DMS53 treated with DMSO at 0.1 percent for 48 hours (cell line): ENCODE measurements at regions not wholly inside any gene's neighbourhood (a gene's known extent, or its start where the extent isn't known, plus 50 kb on each side); places are given as distances from the start of the nearest gene placed in this dataset.
"Not testable (repeated sequence)": the region's sequence is repeated elsewhere in the genome, so short reads cannot be mapped to it uniquely, and the experiment has no call there.

Experiments
- DNase-seq: peaks from one replicate; lab custom pipeline; 2025; ENCODE audit not compliant: unreplicated experiment; lab: John Stamatoyannopoulos, UW

DNA sequence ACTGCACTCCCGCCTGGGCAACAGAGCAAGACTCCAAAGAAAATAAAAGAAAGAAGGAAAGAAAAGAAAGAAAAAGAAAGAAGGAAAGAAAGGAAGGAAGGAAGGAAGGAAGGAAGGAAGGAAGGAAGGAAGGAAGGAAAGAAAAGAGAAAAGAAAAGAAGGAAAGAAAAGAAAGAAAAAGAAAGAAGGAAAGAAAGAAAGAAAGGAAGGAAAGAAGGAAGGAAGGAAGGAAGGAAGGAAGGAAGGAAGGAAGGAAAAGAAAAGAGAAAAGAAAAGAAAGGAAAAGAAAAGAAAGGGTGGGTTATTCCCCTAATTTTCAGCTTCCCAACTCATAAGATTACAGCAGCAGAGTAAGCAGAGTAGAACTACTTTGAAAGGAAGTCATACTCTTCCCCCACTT, 64.4 kb downstream of the TMEM200C start:
- DNase-seq, result not testable (repeated sequence)

DNA sequence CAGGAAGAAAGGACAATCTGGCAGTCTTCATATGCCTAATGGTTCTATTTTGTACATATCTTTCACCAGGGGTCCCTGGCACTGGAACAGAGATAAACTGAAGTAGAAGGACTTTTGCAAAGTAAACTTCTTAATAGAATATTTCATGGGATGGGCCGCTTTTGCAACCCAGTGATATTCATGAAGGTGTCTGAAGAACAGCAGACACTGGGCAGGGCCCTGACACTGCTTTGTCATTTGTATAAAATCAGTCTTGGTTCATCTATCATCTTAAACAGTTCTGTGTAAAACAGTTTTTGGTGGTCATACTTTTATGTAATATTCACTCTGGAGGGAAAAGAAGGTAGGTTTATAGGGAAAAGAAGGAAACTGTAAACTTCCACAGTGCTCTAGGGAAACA, 66.4 kb downstream of the TMEM200C start:
- DNase-seq, result no peak

DNA sequence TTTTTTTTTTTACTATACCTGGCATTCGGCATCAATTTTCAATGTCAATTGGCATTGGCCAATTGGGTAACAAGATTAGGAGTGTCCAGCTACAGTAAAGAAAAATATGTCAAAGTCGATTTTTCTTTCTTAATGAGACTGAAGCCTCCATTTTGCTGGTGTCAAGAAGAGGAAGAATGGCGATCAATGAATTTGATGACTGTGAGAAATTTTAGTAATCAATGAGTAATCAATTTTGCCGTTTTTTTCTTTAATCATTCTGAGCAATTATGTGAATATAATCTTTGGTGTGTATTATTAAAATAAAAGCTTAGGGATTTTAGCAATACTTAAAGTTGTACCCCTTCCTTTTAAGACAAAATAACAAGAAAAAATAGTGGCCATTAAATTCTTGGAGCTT, 69.7 kb downstream of the TMEM200C start:
- no peak for DNase-seq

DNA sequence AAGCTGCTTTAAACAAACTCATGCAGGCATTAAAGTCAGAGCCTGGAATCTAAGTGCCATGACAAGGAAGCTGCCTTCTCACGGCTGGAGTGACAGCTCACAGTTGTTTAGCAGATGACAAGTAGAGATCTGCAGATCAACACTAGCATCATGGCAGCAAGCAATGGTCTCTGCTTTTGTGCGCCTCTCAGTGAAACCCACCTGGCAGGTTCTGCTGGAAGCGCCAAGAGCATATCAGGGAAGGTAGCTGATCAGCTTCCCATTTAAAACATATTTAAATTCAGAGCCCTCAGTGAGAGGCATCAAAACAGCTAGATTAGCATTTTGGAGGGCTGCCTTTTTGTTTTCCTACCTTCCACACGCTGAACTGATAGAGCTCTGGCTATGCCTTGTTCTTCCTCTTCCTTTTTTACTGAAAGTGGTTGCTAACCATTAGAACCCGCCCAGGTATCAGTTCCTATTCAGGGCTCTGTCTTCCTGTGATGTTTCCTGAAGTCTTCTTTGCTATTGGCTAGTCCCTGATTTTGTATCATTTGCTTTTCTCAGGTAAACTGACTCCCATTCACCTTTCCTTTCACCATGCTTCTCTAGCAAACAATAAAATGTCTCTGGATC, 70.8 kb downstream of the TMEM200C start:
- DNase-seq, result no peak

DNA sequence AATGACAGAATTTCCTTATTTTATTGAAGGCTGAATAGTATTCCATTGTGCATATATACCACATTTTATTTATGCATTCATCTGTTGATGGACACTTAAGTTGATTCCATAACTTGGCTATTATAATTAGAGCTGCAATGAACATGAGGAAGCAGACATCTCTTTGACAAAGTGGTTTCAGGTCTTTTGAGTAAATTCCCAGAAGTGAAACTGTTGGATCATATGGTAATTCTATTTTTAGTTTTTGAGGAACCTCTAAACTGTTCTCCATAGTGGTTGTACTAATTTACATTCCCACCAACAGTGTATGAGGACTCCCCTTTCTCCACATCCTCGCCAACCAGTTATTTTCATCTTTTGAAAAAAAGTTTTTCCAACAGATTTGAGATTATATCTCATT, 77.5 kb downstream of the TMEM200C start:
- no peak for DNase-seq

DNA sequence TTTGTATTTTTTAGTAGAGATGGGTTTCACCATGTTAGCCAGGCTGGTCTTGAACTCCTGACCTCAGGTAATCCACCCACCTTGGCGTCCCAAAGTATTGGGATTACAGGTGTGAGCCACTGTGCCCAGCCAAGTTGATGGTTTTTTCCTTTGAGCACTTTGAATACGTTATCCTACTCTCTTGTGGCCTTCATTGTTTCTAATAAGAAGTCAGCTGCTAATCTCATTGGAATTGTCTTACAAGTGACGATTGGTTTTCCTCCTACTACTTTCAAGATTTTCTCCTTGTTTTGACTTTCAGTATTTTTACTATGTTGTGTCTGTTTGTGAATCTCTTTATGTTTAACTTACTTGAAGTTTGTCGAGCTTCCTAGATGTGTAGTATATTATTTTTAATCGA, 88.5 kb downstream of the TMEM200C start:
- no peak for DNase-seq

DNA sequence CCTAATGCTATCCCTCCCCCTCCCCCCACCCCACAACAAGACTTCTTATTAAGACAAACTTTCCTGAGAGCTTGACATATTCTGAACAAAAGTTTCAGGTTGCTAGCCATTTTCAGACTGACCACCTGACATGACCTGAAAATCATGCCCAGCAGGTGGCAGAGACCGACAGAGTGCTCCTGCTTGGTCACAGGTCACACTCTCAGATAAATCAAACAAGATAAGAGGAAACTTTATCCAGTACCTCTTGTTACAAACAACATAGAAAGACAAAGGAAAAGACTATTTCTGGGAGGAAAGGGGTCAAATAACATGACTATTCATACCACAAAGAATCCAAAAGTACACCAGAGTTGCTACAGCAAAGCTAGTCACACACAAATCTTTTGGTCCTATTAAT, 107.4 kb downstream of the TMEM200C start:
- DNase-seq, result peak; percentile 91

DNA sequence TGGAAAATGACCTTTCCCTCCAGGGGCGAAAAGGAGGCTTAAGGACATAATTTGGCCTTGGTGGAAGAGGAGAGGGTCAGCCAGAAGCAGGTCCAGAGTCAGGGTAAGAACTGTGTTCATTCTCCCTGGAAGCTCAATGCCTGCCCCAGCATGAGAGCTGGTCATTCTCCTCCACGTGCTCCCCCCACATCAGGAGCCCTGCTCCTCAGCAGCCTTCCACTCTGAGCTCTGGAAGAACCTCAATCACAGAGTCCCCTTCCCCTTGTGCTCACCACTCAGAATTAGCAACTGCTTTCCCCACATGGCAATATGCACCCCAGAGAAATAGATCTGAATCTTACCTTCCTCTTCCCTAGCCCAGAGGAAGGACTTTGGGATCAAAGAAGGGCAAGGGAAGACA, 115.4 kb downstream of the TMEM200C start:
- no peak for DNase-seq

DNA sequence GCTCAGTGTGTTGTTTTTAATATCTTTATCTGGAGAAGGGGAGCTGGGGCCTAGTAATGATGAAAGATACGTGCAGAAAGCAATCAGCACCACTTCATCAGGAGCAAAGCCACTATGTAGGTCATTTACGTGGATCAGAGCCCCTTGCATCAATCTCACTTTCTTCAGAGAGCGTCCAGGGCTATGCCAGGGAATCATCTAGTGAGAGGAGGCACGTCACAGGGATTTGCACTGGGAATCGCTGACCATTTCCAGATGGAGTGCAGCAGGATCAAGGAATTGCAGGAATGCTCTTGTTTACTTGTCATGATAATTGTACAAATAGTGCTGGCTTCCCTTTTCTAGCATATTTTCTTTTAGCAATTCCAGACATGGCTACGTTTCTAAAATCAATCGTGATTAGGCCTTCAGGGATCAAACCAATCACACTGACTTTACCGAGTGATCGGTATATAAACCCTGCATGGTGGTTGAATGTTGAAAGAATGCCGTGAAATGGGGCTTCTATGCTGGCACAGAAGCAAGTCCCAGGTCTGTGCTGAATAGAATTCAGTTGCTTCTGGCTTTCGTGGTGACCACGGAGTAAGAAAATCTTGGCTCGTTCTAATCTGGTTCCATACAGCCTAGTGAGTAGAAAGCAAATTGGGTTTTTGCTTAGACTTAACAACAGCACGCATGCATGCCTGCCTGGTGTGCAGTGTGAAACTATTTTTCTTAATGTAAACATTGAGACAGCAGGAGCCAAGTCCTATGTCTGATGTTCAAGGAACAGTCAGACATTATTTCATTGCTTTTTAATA, 122.8 kb downstream of the TMEM200C start:
- no peak for DNase-seq

DNA sequence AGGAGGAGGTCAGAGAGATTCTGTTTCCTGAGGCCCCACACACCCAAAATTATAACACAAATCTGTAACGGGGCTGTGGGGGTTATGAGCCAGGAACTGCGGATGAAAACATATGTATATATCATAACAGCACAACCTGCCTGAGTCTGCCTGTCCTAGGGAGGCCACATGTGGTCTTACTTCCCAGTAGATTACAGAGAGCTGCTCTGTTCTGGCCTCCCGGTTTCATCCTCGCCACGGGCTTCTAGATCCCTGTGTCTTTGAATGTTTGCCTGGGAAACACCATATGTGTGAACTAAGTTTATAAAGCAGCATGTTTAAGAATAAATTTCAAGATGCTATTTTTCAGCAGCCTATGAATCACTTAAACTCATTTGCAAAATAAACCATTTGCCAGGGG, 124.0 kb downstream of the TMEM200C start:
- DNase-seq, result no peak

DNA sequence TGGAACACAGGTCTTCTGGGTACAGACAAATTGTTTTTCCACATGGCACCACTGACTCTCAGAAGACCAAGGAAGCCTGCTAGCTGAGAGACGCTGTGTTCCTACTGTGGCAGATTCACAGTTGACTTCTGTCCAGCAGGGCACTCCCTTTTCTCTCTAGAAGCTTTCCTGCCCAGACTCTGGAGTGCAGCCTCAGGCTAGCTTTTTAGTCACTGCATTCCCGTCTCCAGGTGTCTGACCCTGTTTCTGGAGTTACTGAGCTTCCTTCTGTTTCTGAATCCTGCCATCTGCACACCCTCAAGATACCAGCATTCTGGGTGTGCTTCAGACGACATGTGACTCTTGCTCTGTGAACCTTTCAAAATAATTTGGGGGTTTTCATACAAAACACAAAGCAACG, 125.1 kb downstream of the TMEM200C start:
- no peak for DNase-seq

DNA sequence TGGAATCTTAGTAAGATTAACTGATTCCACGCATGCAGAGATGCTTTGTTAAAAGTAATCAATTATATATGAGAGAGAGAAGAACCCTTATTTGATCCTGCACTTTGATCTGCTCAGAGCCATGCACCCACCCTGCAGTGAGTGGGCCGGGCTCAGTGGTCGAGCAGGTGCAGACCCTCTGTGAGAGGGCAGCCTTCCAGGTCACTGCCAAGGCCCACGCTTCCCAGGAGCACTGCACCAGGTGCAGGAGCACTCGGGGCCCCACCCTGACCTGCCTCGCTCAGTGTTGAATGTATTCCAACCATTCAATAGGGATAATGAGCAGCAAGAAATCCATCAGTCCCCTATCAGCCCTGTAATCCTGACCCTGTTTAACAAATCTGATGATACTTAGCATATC, 126.9 kb downstream of the TMEM200C start:
- no peak for DNase-seq

DNA sequence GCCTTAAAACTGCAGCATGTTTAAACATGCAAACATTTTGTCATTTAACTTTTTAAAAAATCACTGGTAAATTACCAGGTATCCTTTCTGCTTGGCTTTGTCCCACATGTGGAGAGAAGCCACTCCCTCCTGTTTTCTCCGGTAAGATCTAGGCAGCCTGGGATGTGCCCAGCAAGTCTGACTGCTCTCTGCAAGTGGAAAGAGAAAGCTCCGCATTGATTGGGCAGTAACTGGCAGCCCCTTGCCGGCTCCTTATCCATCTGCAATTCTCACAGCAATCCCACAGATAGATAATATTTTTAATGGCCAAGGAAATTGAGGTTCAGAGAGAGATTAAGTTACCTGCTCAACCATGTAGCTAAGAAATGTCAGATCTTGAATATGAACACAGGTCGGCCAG, 136.1 kb downstream of the TMEM200C start:
- DNase-seq, result no peak

DNA sequence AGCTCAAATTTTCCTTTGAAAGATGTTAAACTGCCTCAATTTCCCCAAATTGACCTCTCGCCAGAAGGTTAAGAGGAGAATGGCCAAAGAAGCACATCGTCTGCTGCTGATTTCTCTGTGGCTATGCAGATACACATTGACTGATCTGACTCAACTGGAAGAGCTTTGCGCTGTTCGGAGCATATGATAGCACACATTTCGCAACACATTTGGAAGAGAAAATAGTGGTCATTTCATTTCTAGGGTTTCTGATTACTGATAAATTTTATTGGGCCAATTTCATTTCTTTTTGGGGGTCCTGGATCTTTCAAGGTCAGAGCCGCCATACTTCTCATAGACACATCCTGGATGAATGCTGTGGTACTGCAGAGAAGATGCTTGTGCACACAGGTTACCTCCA, 138.5 kb downstream of the TMEM200C start:
- DNase-seq, result no peak

DNA sequence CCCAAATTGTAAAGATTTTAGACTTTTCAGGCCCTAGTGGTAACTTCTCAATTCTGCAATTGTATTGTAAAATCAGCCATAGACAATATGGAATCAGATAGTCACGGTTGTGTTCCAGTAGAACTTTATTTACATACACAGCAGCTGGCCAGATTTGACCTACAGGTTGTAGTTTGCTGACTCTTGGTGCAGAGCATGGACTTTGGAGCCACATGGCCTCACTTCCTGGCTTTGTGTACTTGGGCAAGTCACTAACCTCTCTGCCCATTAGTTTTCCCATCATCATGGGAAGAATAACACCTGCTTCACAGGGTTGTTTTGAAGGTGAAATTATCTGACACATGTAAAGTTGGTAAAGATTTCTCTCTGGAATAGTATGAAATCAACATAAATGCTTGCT, 147.6 kb downstream of the TMEM200C start:
- DNase-seq, result peak; percentile 69

DNA sequence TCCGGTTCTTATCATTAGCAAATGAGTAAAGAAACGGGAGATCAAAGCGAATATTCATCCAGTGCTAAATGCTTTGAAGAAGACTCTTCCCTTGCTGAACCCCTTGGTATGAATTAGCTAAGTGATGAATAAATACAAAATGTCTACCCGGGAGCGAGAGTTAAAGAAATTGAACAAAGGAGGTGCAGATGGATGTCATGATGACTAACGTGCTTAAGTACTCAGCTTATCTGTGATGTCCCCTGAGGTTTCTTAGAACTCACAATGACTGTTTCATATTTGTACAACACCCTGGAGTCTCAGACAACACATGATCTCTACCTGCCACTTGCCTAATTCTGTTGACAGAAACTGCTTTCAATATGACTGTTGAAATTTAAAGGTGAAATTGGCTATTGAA, 148.5 kb downstream of the TMEM200C start:
- DNase-seq, result peak; percentile 79

DNA sequence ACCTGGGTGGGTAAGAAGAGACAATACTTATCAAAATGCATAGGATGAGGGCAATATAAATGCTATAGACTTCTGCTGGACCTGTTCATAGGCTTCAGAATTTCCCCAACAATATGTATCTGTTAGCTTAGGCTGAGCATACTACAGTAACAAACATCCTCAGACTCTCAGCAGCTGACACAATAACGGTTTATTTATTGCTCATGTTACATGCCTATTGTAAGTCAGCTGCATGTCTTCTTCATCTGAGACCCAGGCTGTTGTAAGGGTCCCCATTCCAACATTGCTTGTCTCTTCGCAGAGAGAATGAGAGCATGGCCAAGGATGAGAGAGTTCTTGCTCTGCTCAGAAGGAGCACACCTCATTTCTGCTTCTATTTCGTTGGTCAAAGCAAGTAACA, 150.7 kb downstream of the TMEM200C start:
- DNase-seq, result no peak

DNA sequence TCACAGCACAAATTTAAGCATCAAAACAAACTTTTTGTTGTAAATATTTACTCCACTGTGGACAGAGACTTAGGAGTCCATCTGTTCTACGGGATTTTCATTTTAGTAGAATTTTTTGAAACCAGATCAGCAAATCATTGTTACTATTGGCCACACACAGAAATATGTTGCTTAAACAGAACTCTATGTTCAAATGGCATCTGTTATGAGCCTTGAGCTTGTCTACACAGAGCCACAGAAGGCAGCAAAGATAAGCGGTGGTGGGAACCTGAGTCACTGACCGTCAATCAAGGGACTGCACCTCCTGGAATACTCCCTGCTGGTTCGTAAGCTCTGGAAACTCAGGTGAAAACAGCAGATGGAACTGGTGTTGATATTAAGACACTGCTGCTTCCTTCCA, 156.8 kb downstream of the TMEM200C start:
- DNase-seq, result no peak

DNA sequence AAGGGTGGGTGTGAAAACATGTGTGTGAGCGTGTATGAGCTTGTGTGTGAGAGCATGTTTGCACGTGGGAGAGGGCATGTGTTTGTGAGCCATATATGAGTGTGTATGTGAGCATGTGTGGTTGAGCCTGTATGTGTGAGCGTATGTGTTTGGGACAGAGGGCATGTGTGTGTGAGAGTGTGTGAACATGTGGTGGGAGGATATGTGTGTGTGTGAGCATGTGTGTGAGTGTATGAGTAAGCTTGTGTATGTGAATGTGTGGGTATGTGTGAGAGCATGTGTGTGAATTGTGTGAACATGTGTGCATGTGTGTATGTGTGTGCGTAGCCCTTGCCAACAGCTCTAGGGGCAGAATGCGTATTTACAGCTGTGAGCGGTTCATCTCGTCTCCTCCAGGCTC, 163.0 kb downstream of the TMEM200C start:
- DNase-seq, result no peak

DNA sequence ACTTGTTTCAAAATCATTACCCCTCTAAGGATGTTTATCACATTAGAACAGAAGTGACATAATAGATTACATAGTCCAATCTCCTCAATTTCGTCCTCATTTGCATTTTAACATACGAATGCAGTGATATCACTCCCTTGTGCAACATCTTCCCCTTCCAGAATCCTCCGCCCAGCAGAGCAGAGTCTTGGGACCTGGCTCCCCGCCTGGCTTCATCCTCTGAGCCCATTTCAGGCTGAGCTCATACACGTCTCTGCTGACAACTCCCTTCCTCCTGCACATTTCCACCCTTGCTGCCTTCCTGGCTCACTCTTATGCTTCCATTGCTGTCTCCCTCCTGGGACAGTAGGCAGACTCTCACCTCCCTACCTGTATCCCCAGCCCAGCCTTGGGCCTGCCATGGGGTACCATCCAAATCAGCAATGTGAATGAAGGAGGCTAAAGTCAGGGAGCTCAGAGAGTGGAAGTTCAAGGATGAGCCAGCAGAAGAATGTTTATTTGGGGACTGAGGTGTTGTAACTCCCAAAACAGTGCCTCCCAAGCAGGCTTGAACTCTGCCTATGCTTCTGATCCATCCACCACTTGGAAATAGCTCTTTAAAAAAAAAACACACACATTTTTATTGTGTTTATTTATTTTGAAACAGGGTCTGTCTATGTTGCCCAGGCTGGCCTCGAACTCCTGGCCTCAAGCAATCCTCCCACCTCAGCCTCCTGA, 165.2 kb downstream of the TMEM200C start:
- no peak for DNase-seq

DNA sequence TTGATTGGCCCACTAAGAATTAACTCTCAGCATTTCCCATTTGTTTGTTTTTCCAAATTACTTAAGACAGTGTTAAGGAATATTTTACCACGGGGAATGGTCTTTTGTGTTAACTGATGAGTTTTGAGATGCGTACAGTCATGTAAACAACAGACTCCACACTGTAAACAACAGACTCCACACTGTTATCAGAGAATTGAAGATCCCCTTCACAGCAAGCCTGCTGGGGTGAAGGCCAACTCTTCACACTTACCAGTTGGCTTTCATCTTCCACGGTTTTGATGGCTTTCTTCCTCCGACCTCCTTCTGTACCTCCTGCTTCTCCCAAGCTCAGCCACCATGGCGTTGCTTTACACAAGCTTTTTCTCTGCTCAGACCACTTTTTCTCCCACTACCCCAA, 166.8 kb downstream of the TMEM200C start:
- no peak for DNase-seq

DNA sequence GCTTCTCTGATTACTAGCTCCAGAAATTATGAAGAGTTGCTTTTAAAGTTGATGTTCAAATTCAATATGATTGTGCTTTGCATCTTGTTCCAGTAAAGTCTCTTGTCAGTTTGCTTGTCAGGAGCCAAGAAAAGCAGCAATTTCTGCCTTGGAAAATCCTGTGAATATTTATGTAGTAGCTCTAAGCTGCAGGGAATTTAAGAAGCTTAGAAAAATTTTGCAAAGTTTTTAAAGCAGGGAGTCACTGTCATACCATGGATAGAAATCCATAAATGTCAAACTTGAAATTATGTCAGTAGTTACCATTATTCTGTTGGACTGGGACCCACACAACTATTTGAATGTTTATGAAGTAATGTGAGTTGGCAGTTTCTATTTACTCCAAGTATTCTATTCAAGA, 169.3 kb downstream of the TMEM200C start:
- no peak for DNase-seq
